H1 (cell line): ENCODE measurements at regions not wholly inside any gene's neighbourhood (a gene's known extent, or its start where the extent isn't known, plus 50 kb on each side); places are given as distances from the start of the nearest gene placed in this dataset.

ENCODE experiments used
- CTCF ChIA-PET: fragments of 300-600 bp; sonication (Branson Sonifier 250); formaldehyde crosslinking; loops from one replicate; lab custom pipeline; 2021; ENCODE audit not compliant: partially characterized antibody; lab: Charles Lee
- POLR2A ChIA-PET: fragments of 300-600 bp; sonication (Branson Sonifier 250); formaldehyde crosslinking; loops from one replicate; lab custom pipeline; 2021; ENCODE audit warnings: inconsistent platforms; ENCODE audit not compliant: partially characterized antibody; lab: Charles Lee
- DNase-seq, 2 experiments: peaks; one replicate each; pipeline versions ENCODE4 v3.0.0 to v3.0.0-alpha.2; 2010 to 2022; ENCODE audit warnings: low spot score in 2 of 2, low read depth in 1 of 2, mixed read lengths in 1 of 2
- FAIRE-seq: peaks from 2 replicates; lab custom pipeline; 2011; peaks lifted over from hg19 to GRCh38; lab: Jason Lieb, UNC
- H2AFZ ChIP-seq: 2 replicates; pipeline ENCODE4 v1.8.1; 2012; ENCODE audit warnings: low read length, inconsistent platforms
- H2AK5ac ChIP-seq: 2 replicates; pipeline ENCODE4 v1.6.1; 2013; ENCODE audit warnings: low read depth, low read length
- H2BK120ac ChIP-seq: replicated peaks from 2 replicates; pipeline ENCODE3; 2013; ENCODE audit warnings: low read depth, low read length, inconsistent platforms
- H2BK12ac ChIP-seq: 2 replicates; pipeline ENCODE4 v1.6.1; 2013; ENCODE audit warnings: low read depth, low read length
- H2BK15ac ChIP-seq: 2 replicates; pipeline ENCODE4 v1.6.1; 2013; ENCODE audit warnings: low read length
- H2BK20ac ChIP-seq: 2 replicates; pipeline ENCODE4 v1.6.1; 2013; ENCODE audit warnings: low read length
- H2BK5ac ChIP-seq: 2 replicates; pipeline ENCODE4 v1.6.1; 2013; ENCODE audit warnings: low read depth, low read length
- H3K14ac ChIP-seq: 2 replicates; pipeline ENCODE4 v1.6.1; 2013; ENCODE audit warnings: inconsistent platforms; ENCODE audit not compliant: insufficient read length
- H3K18ac ChIP-seq: 2 replicates; pipeline ENCODE4 v1.6.1; 2013; ENCODE audit warnings: low read length; ENCODE audit errors: extremely low read depth
- H3K23ac ChIP-seq: 2 replicates; pipeline ENCODE4 v1.6.1; 2013; ENCODE audit warnings: inconsistent platforms; ENCODE audit not compliant: insufficient read length
- H3K23me2 ChIP-seq: 2 replicates; pipeline ENCODE4 v1.6.1; 2013; ENCODE audit warnings: low read depth, low read length
- H3K27ac ChIP-seq: 2 replicates; pipeline ENCODE4 v1.6.1; 2011; ENCODE audit warnings: low read depth, low read length, inconsistent platforms
- H3K27me3 ChIP-seq, 4 experiments: replicated peaks in 1 of 4; 1 replicate in 1 of 4; 2 replicates in 3 of 4; pipeline versions ENCODE4 v1.6.1 to v1.8.1; 2011 to 2013; ENCODE audit warnings: low read length in 3 of 4, mild to moderate bottlenecking in 3 of 4, inconsistent platforms in 2 of 4, mixed read lengths in 2 of 4, moderate library complexity in 1 of 4; ENCODE audit not compliant: control insufficient read depth in 3 of 4, insufficient read depth in 3 of 4; ENCODE audit errors: extremely low read depth in 1 of 4
- H3K36me3 ChIP-seq, 4 experiments: 2 replicates each; pipeline versions ENCODE4 v1.6.1 to v1.8.1; 2011 to 2013; ENCODE audit warnings: mild to moderate bottlenecking in 4 of 4, low read length in 3 of 4, moderate library complexity in 2 of 4, control low read depth in 1 of 4, inconsistent platforms in 1 of 4; ENCODE audit not compliant: insufficient read depth in 4 of 4, control insufficient read depth in 2 of 4
- H3K4ac ChIP-seq: replicated peaks from 2 replicates; pipeline ENCODE3; 2013; ENCODE audit warnings: low read length, low read depth, mixed read lengths, inconsistent platforms; ENCODE audit not compliant: insufficient read length
- H3K4me1 ChIP-seq, 4 experiments: replicated peaks in 1 of 4; 1 replicate in 1 of 4; 2 replicates in 3 of 4; pipeline versions ENCODE4 v1.6.1 to v1.8.1; 2011 to 2013; ENCODE audit warnings: low read length in 3 of 4, inconsistent platforms in 2 of 4, mixed read lengths in 1 of 4; ENCODE audit not compliant: insufficient read depth in 4 of 4, control insufficient read depth in 3 of 4
- H3K4me2 ChIP-seq, 2 experiments: 2 replicates each; pipeline versions ENCODE4 v1.6.1 to v1.8.1; 2011 to 2013; ENCODE audit warnings: low read depth in 2 of 2, low read length in 2 of 2, control low read depth in 1 of 2, inconsistent platforms in 1 of 2, mild to moderate bottlenecking in 1 of 2; ENCODE audit not compliant: insufficient read depth in 1 of 2
- H3K4me3 ChIP-seq, 4 experiments: fragments of 200-600, 300-600 bp in 1 of 4; sonication (generic), shearing (Covaris generic), sonication (Bioruptor Twin) in 1 of 4; 2 replicates each; pipeline versions ENCODE4 v1.5.1 to v1.8.1; 2011 to 2016; ENCODE audit warnings: low read length in 4 of 4, low read depth in 3 of 4, control low read depth in 2 of 4, inconsistent platforms in 2 of 4, mild to moderate bottlenecking in 2 of 4, mixed read lengths in 1 of 4, moderate library complexity in 1 of 4; ENCODE audit not compliant: insufficient read depth in 2 of 4; ENCODE audit errors: extremely low read depth in 1 of 4
- H3K56ac ChIP-seq: replicated peaks from 2 replicates; pipeline ENCODE3; 2013; ENCODE audit warnings: low read depth, mild to moderate bottlenecking, mixed read lengths, low read length, inconsistent platforms; ENCODE audit not compliant: insufficient read length
- H3K79me1 ChIP-seq: 2 replicates; pipeline ENCODE4 v1.6.1; 2013; ENCODE audit warnings: low read depth, low read length, control low read depth
- H3K79me2 ChIP-seq, 2 experiments: 2 replicates each; pipeline versions ENCODE4 v1.6.1 to v1.8.1; 2012 to 2013; ENCODE audit warnings: low read length in 2 of 2, mild to moderate bottlenecking in 2 of 2, inconsistent platforms in 1 of 2; ENCODE audit not compliant: insufficient read depth in 2 of 2, control insufficient read depth in 1 of 2
- H3K9ac ChIP-seq, 4 experiments: replicated peaks in 1 of 4; 1 replicate in 1 of 4; 2 replicates in 3 of 4; pipeline versions ENCODE4 v1.6.1 to v1.8.1; 2011 to 2013; ENCODE audit warnings: low read depth in 3 of 4, low read length in 3 of 4, control low read depth in 2 of 4, mild to moderate bottlenecking in 2 of 4, moderate library complexity in 2 of 4, inconsistent platforms in 1 of 4; ENCODE audit errors: extremely low read depth in 1 of 4
- H3K9me3 ChIP-seq, 2 experiments: 2 replicates each; pipeline versions ENCODE4 v1.6.1 to v1.8.1; 2012 to 2013; ENCODE audit warnings: mild to moderate bottlenecking in 2 of 2, moderate library complexity in 2 of 2, control low read depth in 1 of 2, inconsistent platforms in 1 of 2, low read depth in 1 of 2, low read length in 1 of 2, mixed read lengths in 1 of 2; ENCODE audit not compliant: insufficient read depth in 2 of 2
- H4K20me1 ChIP-seq, 2 experiments: replicated peaks in 1 of 2; 2 replicates each; pipeline versions ENCODE3 to v1.8.1; 2011 to 2013; ENCODE audit warnings: inconsistent platforms in 2 of 2, low read length in 2 of 2, mild to moderate bottlenecking in 1 of 2; ENCODE audit not compliant: insufficient read depth in 2 of 2, control insufficient read depth in 1 of 2
- H4K5ac ChIP-seq: 2 replicates; pipeline ENCODE4 v1.6.1; 2013; ENCODE audit warnings: low read length, low read depth, mixed read lengths, inconsistent platforms; ENCODE audit not compliant: insufficient read length
- H4K8ac ChIP-seq: 2 replicates; pipeline ENCODE4 v1.8.0; 2013; ENCODE audit warnings: mild to moderate bottlenecking, moderate library complexity, low read length, inconsistent platforms; ENCODE audit not compliant: insufficient read depth; ENCODE audit errors: extremely low read depth
- H4K91ac ChIP-seq: replicated peaks from 2 replicates; pipeline ENCODE3; 2013; ENCODE audit warnings: low read length, mixed read lengths, inconsistent platforms; ENCODE audit not compliant: insufficient read length
- ASH2L ChIP-seq: fragments of 200-600, 300-600 bp; sonication (generic); IDR thresholded peaks from one replicate; pipeline ENCODE4 v1.7.1; 2017; ENCODE audit warnings: low read length
- BACH1 ChIP-seq: IDR thresholded peaks from 2 replicates; pipeline ENCODE4 v1.6.1; 2012; ENCODE audit warnings: low read length, improper control_type of control experiment
- BCL11A ChIP-seq, 2 experiments: IDR thresholded peaks; one replicate each; pipeline ENCODE4 v1.6.1; 2011; ENCODE audit warnings: low read depth in 2 of 2, low read length in 2 of 2, mild to moderate bottlenecking in 2 of 2
- GABPA ChIP-seq: IDR thresholded peaks from 2 replicates; pipeline ENCODE4 v1.6.1; 2011; ENCODE audit warnings: mild to moderate bottlenecking, low read length, moderate library complexity, borderline replicate concordance; ENCODE audit not compliant: insufficient read depth
- HDAC2 ChIP-seq, 2 experiments: fragments of 300-600 bp in 1 of 2; sonication (generic) in 1 of 2; IDR thresholded peaks; 2 replicates each; pipeline ENCODE4 v1.6.1; 2011 to 2012; ENCODE audit warnings: low read depth in 2 of 2, low read length in 2 of 2, mild to moderate bottlenecking in 2 of 2, moderate library complexity in 2 of 2, borderline replicate concordance in 1 of 2, inconsistent platforms in 1 of 2
- KDM1A ChIP-seq: fragments of 200-600, 300-600 bp; sonication (generic); IDR thresholded peaks from 2 replicates; pipeline ENCODE4 v1.7.1; 2016; ENCODE audit warnings: mild to moderate bottlenecking, low read length, borderline replicate concordance
- POLR2A ChIP-seq, 2 experiments: IDR thresholded peaks; 1 replicate in 1 of 2; 2 replicates in 1 of 2; pipeline ENCODE4 v1.6.1; 2011; ENCODE audit warnings: low read depth in 2 of 2, low read length in 2 of 2, mild to moderate bottlenecking in 2 of 2; ENCODE audit errors: control extremely low read depth in 1 of 2
- POLR2AphosphoS5 ChIP-seq: IDR thresholded peaks from 2 replicates; pipeline ENCODE4 v1.6.1; 2011; ENCODE audit warnings: low read depth, low read length
- RAD21 ChIP-seq, 2 experiments: IDR thresholded peaks in 1 of 2; conservative IDR thresholded peaks in 1 of 2; 2 replicates each; pipeline ENCODE4 v1.6.1; 2011; ENCODE audit warnings: low read depth in 2 of 2, low read length in 2 of 2, improper control_type of control experiment in 1 of 2, inconsistent platforms in 1 of 2, mild to moderate bottlenecking in 1 of 2, moderate library complexity in 1 of 2
- SIN3A ChIP-seq, 2 experiments: IDR thresholded peaks in 1 of 2; conservative IDR thresholded peaks in 1 of 2; 2 replicates each; pipeline ENCODE4 v1.6.1; 2011 to 2012; ENCODE audit warnings: low read length in 2 of 2, improper control_type of control experiment in 1 of 2, low read depth in 1 of 2, mild to moderate bottlenecking in 1 of 2
- SIRT6 ChIP-seq: IDR thresholded peaks from one replicate; pipeline ENCODE4 v1.7.1; 2012; ENCODE audit warnings: low read length, inconsistent platforms
- SP2 ChIP-seq: IDR thresholded peaks from 2 replicates; pipeline ENCODE4 v1.6.1; 2012; ENCODE audit warnings: mild to moderate bottlenecking, low read length, inconsistent platforms
- SP4 ChIP-seq: IDR thresholded peaks from 2 replicates; pipeline ENCODE4 v1.6.1; 2012; ENCODE audit warnings: low read length, inconsistent platforms
- SUZ12 ChIP-seq: fragments of 200-600 bp; sonication (generic); IDR thresholded peaks from 2 replicates; pipeline ENCODE4 v1.6.1; 2012; ENCODE audit warnings: mild to moderate bottlenecking, inconsistent platforms, low read length, moderate library complexity, mixed read lengths
- TAF7 ChIP-seq: optimal IDR thresholded peaks from 2 replicates; pipeline ENCODE3; 2011; ENCODE audit warnings: low read depth, mild to moderate bottlenecking, inconsistent platforms, low read length, moderate library complexity, borderline replicate concordance
- TCF12 ChIP-seq: IDR thresholded peaks from 2 replicates; pipeline ENCODE4 v1.6.1; 2011; ENCODE audit warnings: low read depth, mild to moderate bottlenecking, low read length
- TF ChIP-seq, protein P1 (sequence below): IDR thresholded peaks from 2 replicates; pipeline ENCODE4 v1.6.1; 2012; ENCODE audit warnings: inconsistent platforms

DNA sequence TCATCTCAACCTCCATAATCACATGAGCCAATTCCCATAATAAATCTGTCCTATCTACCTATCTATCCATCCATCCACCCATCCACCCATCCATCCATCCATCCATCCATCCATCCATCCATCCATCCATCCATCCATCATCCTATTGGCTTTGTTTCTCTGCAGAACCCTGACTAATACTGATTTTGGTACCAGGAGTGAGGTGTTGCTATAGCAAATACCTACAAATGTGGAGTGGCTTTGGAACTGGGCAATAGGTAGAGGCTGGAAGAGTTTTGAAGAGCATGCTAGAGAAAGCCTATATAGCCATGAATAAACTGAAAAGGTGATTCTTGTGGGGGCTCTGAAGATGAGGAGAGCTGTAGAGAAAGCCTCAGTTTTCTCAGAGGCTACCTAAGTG lies 88.7 kb upstream of the ANKRD28 start:
- no peak overlapping the region for H2BK15ac ChIP-seq
- no peak overlapping the region for H3K18ac ChIP-seq
- no peak overlapping the region for H3K14ac ChIP-seq
- no peak overlapping the region for H4K5ac ChIP-seq
- H3K36me3 ChIP-seq: no peaks in the 10 kb centered on the region
- H3K9me3 ChIP-seq: 0 out of 4 replicates have a peak, but pooled peaks cover 0 to 3% of the 10 kb centered on the region in 2 experiments
- no peaks in the 10 kb centered on the region for H3K27me3 ChIP-seq
- no peaks in the 10 kb centered on the region for H3K79me1 ChIP-seq
- FAIRE-seq (no peak), DNase-seq (no peak)
- no peak overlapping the region for H2BK12ac ChIP-seq
- no peak overlapping the region for H2BK5ac ChIP-seq
- no peak overlapping the region for H3K23ac ChIP-seq
- no peaks in the 10 kb centered on the region; the same call in 1 of the 2 replicates for H3K23me2 ChIP-seq
- H3K4me3 ChIP-seq: no peak overlapping the region
- no peak overlapping the region for H3K9ac ChIP-seq
- no peak overlapping the region for H2BK120ac ChIP-seq
- TF ChIP-seq TCF12 (no peak), BACH1 (no peak), SUZ12 (no peak), HDAC2 (IDR thresholded peaks at IDR 0.05; ENCODE audit: borderline replicate concordance in 1 of 2, low read depth in 2 of 2, low read length in 2 of 2) (no peak), ASH2L (no peak), POLR2AphosphoS5 (no peak), SIN3A (conservative IDR thresholded peaks at IDR 0.05 in 1 of 2, IDR thresholded peaks at IDR 0.05 in 1 of 2; ENCODE audit: low read depth in 1 of 2, low read length in 2 of 2) (no peak), TAF7 (no peak), SP2 (no peak), SP4 (no peak), KDM1A (no peak), GABPA (no peak), BCL11A (IDR thresholded peaks at IDR 0.05; ENCODE audit: low read depth in 2 of 2, low read length in 2 of 2) (no peak), SIRT6 (no peak), RAD21 (IDR thresholded peaks at IDR 0.05 in 1 of 2, conservative IDR thresholded peaks at IDR 0.05 in 1 of 2; ENCODE audit: low read depth in 2 of 2, low read length in 2 of 2) (no peak), POLR2A (IDR thresholded peaks at IDR 0.05; ENCODE audit: control extremely low read depth in 1 of 2, low read depth in 2 of 2, low read length in 2 of 2) (no peak)
- TF ChIP-seq, protein P1, sequence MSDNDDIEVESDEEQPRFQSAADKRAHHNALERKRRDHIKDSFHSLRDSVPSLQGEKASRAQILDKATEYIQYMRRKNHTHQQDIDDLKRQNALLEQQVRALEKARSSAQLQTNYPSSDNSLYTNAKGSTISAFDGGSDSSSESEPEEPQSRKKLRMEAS: no peak
- no peak overlapping the region for H2AFZ ChIP-seq
- no peaks in the 10 kb centered on the region for H4K20me1 ChIP-seq
- H4K8ac ChIP-seq: no peak overlapping the region
- no peak overlapping the region for H2AK5ac ChIP-seq
- no peak overlapping the region for H3K27ac ChIP-seq
- H3K4me1 ChIP-seq: no peaks in the 10 kb centered on the region
- no peak overlapping the region for H3K4me2 ChIP-seq
- ChIA-PET POLR2A (no interaction called here), CTCF (no interaction called here)
- no peak overlapping the region for H4K91ac ChIP-seq
- H3K56ac ChIP-seq: no peak overlapping the region
- H3K4ac ChIP-seq: no peak overlapping the region
- H2BK20ac ChIP-seq: no peak overlapping the region
- no peaks in the 10 kb centered on the region for H3K79me2 ChIP-seq
